ENCODE measurements at regions not wholly inside any gene's neighbourhood (a gene's known extent, or its start where the extent isn't known, plus 50 kb on each side); places are given as distances from the start of the nearest gene placed in this dataset.

DNA sequence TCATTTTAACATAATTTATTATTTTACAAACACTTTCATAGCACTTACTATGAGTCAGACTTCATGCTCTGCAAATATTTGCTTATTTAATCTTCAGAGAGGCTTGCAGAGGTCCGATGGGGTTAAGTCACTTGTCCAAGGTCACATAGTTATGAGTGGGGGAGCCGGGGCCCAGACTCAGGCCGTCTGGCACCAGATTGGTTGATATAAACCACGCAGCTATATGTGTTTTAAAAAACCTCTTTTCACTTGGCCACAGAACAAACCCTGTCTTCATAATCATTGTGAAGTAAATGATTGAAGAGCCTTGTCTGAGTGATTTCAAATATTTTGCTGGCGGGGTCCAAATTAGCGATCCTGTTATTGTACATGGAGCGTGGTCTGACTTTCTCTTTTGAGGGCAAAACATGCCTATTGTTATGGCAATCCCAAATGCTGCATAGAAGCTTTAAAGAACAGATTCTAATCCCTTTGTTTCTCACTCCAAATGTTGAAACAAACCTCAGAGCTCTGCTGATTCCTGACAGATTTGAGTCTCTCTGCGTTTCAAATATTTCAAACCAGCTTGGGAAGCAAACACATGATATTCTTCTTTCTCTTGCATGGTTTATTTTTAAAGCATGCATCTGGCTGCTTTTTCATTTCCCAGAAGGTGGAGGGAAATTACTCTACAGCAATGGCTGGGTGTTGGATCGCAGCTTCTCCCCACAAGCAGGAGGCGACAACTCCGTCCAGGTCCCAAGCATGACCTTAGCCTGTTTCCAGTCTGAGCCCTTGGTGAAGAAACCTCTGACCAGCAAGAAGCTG, 142.4 kb downstream of the DDX1 start:
- no peak for DNase-seq (ENCODE audit: low read depth in 2 of 2)

DNA sequence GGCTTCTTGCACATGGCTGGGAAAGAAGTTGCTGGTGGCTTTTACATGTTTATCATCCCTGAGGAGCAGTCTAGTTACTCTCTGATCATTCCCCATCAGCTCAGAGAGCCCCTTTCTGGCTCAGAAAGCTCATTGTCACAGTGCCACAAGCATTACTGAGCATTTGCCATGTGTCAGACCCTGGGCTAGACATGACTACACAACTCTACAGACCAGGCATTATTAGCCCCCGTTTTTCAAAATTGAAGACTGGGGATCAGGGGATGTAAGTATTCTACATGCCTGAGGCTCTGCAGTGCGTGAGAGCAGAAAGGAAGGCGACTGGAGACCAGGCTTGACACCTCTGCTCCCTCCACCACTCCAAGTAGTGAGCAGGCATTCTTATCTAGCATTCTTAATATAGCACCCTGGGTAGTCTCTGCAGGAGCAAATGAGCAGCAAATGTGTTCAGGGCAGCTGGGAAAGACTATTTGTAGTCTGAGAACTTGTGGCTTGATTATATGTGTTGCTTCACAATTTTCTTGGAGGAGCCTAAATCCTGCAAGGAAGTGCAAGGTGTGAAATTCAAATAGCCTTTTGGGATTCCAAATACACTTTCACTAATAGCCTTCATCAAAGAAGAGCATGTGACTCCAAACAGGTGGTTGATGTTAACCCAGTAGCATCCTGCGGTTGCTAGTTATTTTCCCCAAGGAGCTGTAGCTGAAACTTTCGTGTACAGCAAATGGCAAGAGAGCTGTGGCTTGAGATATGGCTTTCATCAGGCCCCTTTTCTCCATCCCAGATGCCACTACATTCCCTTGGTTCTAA, 143.2 kb downstream of the DDX1 start:
- DNase-seq (ENCODE audit: low read depth in 2 of 2) = no peak

DNA sequence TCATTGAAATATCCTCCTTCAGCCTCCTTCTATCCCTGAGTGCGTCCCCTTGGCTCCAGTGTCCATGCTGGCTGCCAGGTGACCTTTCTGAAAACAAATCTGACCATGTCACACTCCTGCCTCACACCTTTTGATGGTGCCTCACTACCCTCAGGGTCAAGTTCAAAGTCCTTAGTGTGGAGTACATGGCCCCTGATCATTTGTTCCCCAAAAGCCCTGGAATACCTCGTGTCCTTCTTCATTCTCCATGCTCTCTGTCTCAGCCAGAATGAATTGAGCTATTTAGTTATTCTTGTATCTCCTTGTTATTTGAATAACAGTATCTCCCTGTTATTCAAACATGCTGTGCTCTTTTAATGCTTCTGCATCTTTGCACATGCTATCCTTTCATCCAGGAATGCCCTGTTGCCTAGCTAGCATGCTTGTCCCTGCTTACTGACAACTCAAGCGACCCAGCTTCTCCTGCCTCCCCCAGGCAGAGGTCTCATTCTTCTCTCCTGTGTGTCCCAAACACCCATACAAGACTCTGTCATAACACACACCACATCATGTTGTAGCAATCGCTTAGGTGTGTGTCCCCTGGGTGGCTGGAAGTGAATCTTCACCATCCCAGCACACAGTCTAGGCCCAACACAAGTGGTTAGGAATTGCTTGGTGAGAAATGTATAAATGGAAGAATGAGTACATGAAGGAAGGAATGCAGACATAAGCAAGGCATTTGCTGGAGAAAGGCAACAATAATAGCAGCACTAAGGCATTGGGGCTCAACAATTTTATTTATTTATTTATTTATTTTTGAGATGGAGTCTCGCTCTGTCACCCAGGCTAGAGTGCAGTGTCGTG, 144.0 kb downstream of the DDX1 start:
- no peak for DNase-seq (ENCODE audit: low read depth in 2 of 2)

DNA sequence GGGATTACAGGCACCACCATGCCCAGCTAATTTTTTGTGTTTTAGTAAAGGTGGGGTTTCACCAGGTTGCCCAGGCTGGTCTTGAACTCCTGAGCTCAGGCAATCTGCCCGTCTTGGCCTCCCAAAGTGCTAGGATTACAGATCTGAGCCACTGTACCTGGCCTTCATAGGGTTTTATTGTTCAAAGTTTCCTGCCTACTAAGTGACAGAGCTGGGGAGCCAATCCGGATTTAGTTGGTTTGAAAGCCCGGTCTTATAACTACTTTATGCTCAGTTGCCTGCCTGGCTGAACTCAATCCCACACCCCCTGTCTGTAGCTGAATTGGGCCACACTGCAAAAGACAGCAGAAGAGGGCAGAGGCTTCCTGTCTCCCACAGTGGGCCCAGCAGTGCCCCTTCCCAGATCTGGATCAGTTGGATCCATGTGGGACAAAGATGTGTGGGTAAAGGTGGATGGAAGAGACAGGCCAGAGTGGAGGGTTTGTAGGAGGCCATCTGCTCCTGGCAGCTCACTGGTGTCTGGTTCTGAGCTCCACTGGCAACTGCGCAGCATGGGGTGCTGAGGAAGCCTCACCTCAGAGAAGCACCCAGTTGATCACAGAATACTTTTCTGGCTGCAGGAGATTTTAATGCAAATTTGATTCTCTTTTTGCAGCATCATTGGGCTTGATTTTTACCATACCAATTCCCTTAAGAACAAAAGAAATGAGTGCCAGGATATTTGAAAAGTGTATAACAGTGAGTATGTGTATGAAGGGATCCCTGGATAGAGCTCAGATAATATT, 144.9 kb downstream of the DDX1 start:
- no peak for DNase-seq (ENCODE audit: low read depth in 2 of 2)

DNA sequence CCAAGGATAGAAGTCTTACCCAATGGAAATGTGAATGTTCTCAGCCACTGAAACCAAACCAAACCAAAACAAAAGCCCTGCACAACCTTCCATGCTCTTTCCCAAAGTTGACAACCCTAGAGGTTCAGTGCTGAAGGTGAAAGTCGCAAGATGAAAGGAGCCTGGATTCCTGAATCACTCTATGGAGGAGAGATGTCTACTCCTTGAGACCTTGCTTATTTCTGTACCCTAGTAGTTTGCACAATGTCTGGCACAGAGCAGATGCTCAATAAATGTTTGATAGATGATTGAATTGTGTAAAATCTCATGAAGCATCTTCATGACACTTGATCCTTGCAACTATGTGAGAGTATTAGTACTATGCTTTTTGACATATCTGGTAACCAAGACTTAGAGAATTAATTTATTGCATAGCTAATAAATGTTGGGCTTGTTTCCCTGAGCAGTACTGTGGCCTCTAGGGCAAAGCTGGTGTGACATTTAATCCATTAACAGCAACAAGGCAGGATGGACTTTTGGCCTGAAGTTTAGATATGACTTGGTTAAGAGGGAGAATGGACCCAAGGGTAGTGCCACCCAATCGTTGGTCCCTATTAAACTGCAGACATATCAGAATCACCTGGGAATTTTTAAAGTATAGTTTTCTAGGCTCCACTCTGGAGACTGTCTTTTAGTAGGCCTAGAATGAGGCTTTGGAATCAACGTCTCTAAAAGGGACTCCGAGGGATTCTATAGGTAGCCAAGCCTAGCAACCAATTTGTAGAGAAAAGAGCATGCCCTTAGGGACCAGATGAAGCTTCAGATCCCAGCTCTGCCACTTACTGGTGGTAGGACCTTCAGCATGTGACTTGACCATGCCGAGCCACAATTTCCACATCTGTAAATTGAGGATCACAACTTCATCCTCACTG, 145.9 kb downstream of the DDX1 start:
- DNase-seq (ENCODE audit: low read depth in 2 of 2) = no peak

DNA sequence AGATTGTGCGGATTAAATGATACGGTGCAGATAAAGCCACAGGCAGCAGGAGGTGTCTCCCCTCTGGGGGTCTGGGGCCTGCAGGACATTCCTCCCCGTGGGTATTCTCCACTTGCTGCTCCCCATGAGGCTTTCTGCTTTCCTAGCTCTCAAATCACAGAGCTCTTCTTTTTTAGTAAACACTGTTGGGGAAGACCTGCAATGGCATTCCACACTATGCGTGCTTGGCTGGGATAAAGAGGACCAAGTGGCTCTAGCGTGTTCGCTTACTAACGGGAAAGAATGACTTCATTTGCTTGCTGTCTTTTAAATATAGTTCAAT, 146.5 kb downstream of the DDX1 start:
- no peak for DNase-seq (ENCODE audit: low read depth in 2 of 2)

DNA sequence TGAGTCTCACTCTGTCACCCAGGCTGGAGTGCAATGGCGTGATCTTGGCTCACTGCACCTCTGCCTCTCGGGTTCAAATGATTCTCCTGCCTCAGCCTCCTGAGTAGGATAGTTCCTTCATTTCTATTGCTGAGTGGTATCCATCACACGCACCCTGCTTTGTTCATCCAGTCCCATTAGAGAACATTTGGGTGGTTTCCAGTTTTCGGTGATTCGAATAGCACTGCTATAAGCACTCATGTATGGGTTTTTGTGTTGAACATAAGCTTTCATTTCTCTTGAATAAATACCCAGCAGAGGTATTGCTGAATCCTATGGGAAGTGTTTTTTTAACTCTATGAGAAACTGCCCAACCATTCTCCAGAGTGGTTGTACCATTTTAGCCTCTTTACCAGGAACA, 147.3 kb downstream of the DDX1 start:
- no peak for DNase-seq (ENCODE audit: low read depth in 2 of 2)

DNA sequence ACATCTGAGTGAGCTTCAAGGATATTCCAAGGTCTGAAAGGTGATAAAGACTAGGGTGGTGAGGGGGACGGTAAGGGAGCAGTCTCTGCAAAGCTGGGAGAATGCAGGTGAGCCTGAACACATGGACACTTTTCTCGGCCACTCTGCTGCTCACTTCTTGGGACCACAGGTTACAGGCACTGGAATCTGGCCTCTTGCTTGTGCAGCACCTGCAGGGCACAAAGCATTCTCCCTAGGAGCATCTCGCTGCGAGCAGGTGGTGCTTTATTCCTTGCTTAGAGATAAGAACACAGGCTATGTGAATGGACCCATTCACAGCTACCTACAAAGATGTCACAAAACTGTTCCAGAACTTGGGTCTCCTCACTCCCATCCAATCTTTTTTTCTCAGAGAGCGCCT, 153.2 kb downstream of the DDX1 start:
- DNase-seq (ENCODE audit: low read depth in 2 of 2) = no peak

DNA sequence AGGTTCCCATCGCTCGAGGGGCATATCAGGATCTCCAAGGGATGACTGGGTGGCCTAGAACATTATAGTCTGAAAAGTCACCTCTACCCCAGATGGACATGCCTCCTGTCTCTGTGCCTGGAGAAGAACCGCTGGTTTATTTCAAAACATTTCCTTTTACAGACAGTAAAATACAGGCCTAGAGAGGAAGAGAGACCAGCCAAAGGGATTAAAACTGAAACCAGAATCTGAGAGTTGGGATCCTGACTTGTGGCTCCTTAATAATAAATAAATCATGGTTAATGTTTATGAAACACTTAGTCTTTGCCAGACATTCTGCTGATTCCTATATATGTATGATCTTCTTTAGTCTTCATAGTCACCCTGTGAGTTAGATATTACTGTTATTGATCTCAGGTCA, 153.7 kb downstream of the DDX1 start:
- no peak for DNase-seq (ENCODE audit: low read depth in 2 of 2)

DNA sequence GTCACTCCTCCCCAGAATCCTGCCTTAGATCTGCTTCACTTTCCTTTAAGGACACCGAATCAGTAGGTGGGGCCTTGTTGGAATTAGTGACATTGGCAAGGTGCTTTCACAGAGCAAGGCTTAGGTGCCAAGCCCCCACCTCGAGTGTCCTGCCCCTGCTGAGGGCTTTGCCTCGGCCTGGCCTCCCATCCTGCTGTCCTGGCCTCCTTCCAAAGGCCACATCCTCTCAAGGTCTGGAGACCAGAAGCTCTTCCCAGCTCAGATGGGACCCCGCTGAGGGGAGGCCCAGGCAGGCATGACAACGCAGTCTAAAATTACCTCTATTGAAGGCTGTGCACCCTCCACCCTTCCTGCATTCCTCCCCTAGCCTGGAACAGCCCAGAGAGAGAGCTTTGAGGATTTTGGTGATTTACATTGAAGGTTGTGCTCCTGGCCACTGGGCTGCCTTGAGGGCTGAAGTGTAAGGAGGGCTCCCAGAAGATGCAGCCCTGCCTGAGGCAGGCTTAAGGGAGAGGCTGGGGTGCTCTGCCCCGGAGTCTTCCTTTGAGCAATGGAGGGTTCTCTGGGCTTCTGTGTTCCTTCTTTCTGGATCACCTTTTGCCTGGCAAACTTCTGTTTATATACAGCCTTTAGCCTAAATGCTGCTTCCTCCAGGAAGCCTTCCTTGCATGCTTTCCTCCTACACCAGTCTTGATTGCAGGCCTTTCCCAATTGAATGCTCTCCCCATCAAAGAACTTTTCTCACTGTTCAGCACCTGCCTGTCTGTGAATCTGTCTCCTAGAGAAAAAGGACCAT, 154.4 kb downstream of the DDX1 start:
- DNase-seq (ENCODE audit: low read depth in 2 of 2) = no peak

DNA sequence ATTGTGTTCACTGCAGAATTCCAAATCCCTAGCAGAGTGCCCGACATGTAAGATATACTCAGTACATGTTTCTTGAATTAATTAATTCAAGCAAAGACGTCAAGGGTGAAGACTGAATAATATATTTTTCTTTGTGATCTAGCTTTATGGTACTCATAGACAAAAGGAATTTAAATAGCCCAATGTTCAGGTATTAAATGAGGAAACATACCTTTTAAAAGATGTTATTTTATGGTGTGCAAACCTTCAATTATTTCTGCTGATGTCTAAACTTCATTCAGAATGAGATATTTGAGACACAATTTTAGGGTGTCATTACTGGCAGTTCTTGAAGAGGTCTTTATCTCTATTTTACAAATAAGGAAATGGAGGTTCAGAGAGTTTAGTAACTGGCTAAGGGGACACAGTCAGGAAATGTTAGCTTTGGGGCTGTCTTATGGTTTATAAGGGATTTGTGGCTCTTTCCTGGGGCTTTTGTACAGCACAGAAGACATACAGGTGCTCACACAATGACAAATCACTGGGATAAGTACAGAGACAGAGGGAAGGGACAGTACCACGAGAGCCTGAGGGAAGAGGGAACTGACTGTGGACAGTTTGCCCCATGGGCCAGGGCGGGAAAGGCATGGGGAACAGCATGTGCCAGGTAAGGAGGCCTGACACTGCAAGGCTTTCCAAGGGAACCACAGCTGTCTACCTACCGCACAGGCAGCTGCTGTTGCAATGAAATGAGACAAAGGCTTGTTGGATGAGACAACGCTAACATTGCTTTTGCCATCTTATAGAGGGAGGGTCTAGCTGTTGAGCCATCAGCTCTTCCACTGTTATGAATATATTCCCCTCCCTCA, 155.3 kb downstream of the DDX1 start:
- no peak for DNase-seq (ENCODE audit: low read depth in 2 of 2)

DNA sequence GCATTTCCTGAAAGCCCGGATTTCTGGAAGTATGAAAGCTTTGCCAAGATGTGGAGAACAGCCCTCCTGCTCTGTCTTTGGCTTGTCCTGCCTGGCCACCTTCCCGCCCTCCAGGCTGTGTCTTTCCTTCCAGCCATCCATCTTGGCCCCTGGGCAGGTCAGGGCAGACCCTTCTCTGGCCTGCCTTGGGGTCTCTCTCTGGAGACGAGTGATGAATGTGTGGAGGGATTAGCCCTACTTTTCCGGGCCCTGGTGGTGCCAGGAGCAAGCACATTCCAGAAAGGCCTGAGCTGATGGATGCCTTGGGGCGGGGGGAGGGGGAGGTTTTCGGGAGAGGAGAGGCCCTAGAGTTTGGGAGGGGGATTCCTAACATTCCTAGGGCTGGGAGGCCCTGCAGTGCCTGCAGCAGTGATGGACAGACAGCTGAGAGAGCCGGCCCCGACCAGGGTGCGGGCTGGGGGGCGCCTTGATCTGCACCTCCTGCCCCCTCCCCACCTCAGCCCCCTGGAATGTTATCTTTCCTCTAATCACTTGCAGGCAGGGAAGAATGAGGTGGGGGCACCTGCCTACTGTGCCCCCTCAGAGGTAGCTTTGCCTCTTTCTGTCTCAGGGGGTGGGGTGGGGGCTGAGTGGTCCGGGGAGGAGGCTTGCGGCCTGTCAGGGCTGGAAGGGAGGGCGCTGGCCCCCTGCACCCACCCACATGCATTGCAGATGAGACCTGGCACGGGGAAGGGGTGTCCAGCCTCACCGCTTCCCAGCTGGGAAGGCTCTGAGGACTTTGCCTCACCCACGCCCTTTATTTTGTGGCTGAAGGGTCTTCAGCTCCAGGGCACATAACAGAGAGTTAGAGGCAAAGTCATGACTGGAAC, 156.2 kb downstream of the DDX1 start:
- no peak for DNase-seq (ENCODE audit: low read depth in 2 of 2)

DNA sequence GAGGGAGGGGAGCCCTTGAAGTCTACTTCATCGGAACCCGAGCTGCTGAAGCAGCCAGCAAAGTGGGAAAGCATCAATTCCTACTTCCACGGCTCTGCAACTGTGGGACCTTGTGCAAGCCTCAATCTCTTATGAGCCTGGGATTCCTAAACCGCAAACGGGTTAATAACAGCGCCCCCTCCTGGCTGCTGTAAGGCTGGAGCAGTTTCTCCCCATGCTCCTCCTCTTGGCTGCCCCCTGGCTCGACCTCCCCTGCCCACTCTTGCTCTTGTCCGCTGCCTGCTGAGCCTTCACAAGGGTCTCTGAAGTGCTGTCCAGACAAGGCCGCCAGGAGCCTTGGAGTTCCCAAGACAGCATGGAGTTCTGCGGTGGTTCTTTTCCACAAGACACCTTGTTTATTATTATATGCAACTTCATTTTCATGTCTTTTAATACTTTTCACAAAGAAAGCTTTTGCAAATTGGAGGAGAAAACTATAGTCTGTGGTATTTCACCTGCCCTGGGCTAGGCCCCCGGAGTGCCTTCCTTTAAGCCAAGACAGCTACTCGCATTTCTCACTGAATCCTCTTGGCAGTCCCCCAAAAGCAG, 157.2 kb downstream of the DDX1 start:
- no peak for DNase-seq (ENCODE audit: low read depth in 2 of 2)

DNA sequence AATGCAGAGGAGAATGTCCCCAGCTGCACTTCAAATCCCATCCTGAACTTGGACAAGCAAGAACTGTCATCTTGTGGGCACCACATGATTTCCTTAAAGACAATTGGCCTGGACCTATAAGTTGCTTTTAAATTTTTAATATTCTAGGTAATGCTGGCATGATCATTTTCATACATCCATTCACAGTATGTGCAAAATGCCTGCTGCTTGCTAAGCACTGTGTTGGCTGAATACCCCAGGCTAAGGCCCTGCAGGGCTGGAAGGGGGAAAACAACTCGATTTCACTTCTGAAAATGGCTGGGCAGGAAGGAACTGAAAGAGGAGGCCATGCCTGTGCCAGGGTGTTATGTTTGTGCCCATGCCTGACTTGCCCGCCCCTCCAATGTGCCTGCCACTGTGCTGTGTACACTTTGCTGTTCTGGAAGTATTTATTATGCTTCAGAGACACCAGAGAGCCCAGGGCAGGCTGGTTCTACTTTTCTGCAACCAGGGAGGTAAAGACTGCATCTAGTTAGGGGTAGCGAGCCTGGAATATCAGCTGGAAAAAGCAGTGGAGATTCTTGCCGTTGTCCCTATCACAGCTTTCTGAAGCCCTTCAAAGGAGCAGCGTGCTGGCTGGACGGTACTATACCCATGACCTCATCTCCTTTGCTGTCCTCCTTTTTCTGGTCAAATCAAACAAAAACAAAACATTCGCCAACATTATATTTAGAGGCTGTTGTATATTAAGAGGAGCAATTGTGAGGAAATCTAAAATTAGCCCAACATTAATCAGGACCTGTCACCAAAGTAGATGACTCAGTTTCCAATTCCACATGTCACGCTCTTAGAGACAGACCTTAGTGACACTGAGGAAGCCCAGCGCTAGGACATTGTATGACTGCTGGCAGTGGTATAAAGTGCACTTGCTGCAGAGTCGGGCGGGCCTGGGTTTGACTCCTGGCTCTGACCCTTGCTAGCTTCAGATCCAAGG, 158.1 kb downstream of the DDX1 start:
- DNase-seq (ENCODE audit: low read depth in 2 of 2) = no peak

DNA sequence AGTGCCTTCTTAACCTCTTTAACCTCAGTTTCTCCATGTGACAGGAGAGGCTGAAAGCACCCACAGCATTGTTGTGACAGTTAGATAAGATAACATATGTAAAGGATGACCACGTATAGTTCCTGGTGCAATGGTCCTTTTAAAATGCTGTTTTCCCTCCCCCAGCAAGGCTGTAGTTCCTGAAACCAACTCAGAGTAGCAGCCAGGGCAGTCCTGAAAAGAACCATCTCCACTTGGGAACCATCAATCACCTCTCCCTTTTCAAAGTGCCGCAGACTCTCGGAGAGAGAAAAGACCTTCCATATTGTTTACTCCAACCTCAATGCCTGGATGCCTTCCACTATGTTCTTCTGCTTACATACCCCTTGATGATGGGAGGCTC, 158.8 kb downstream of the DDX1 start:
- no peak for DNase-seq (ENCODE audit: low read depth in 2 of 2)

DNA sequence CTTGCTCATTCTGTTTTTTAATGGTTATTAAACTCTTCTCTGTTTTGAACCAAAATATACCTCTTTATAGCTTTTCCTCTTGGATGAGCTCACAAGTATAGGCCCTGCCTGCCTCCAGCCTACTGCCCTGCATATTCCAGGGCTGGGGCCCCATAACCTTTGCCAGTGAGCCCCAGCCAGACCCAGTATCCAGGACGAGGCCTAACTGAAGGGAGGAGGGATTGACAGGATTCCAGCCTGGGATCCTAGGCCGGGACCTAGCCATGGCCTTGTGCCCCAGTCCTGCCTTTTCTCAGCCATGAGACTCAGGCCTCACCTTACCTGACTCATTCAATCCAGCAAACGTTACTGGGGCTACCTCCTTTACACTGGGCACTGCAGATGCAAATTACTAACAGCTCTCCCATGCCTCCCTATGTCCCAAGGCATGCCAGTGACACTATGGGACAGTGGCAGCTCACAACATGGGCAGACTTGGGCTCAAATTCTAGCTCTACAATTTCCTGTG, 159.2 kb downstream of the DDX1 start:
- DNase-seq (ENCODE audit: low read depth in 2 of 2) = no peak
